Activated CD4-positive, alpha-beta memory T cell treated with anti-CD3 and anti-CD28 coated beads for 36 hours (primary cell): ENCODE measurements at regions not wholly inside any gene's neighbourhood (a gene's known extent, or its start where the extent isn't known, plus 50 kb on each side); places are given as distances from the start of the nearest gene placed in this dataset.

Experiments used
- CTCF ChIA-PET: fragments of 350-600 bp; sonication (Branson Sonifier 250); formaldehyde crosslinking; loops from one replicate; lab custom pipeline; 2021; ENCODE audit warnings: antibody characterized with exemption, inconsistent platforms; lab: Charles Lee
- POLR2A ChIA-PET: fragments of 350-600 bp; sonication (Branson Sonifier 250); formaldehyde crosslinking; loops from one replicate; lab custom pipeline; 2021; ENCODE audit warnings: antibody characterized with exemption; lab: Charles Lee
- DNase-seq: peaks from one replicate; pipeline ENCODE4 v3.0.0-alpha.2; 2020
- H3K27ac Mint-ChIP-seq: one replicate; pipeline ENCODE4 v1.8.0; 2021; ENCODE audit warnings: mixed read lengths
- H3K27me3 Mint-ChIP-seq: one replicate; pipeline ENCODE4 v1.8.0; 2021; ENCODE audit warnings: mixed read lengths
- H3K36me3 Mint-ChIP-seq: one replicate; pipeline ENCODE4 v1.8.0; 2021; ENCODE audit warnings: mixed read lengths
- H3K4me1 Mint-ChIP-seq: one replicate; pipeline ENCODE4 v1.8.0; 2021; ENCODE audit warnings: low read depth, mixed read lengths
- H3K4me3 Mint-ChIP-seq: one replicate; pipeline ENCODE4 v1.8.0; 2021; ENCODE audit warnings: mild to moderate bottlenecking, mixed read lengths
- H3K9me3 Mint-ChIP-seq: one replicate; pipeline ENCODE4 v1.8.0; 2021; ENCODE audit warnings: mixed read lengths
- intact Hi-C: fragments of 100-400 bp; cut with micrococcal nuclease; formaldehyde crosslinking; loops from one replicate; pipeline ENCODE4 v1.15.1; 2023

DNA sequence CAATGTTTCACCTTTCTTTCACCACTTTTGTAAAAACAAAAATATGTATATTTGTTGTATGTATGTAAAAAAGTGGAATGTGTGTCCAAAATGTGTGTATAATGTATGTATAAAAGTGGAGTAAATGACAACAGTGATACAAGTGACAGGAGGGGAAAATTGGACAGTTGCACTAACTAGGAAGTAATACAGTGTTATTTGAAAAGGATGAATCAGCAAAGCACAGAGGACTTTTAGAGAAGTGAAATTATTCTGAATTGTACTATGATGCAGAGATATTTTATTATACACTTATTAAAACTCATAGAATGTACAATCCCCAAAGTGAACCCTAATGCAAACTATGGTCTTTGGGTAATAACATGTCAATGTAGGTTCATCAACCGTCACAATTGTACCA, 331.3 kb upstream of the CNTNAP5 start:
- POLR2A ChIA-PET: no interaction called here
- CTCF ChIA-PET: no interaction called here
- no peaks in the 10 kb centered on the region for H3K36me3 Mint-ChIP-seq

DNA sequence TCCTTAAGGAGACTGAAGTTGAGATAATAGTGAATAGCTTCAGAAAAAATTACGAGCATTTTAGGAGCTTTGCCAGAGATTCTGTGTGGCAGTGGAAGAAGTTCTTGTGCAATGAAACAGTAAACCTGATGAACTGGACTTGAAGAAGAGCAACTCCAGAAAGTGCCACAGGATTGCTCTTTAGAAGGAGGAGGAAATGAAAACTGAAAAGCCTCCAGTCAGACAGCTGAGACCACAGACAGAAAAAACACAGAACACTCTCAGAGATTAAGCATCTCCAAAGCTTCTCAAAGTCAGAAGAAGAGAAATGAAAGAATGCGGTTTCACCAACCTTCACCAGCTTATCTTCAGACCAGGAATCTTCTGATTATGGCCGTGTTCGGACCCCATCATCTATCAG, 329.7 kb upstream of the CNTNAP5 start:
- intact Hi-C loops: no loop called here
- H3K9me3 Mint-ChIP-seq: peaks cover 19% of the 10 kb centered on the region
- H3K27me3 Mint-ChIP-seq: no peaks in the 10 kb centered on the region
- H3K4me1 Mint-ChIP-seq: no peaks in the 10 kb centered on the region
- no peak overlapping the region for H3K27ac Mint-ChIP-seq
- no peaks in the 10 kb centered on the region for H3K36me3 Mint-ChIP-seq
- no peak for DNase-seq
- ChIA-PET CTCF (no interaction called here), POLR2A (no interaction called here)
- no peak overlapping the region for H3K4me3 Mint-ChIP-seq

More for the DNA sequence above, 331.3 kb upstream of the CNTNAP5 start:
- intact Hi-C loops: no loop called here
- no peaks in the 10 kb centered on the region for H3K4me1 Mint-ChIP-seq
- DNase-seq: no peak
- H3K4me3 Mint-ChIP-seq: no peak overlapping the region
- peaks cover 19% of the 10 kb centered on the region for H3K9me3 Mint-ChIP-seq
- no peaks in the 10 kb centered on the region for H3K27me3 Mint-ChIP-seq
- H3K27ac Mint-ChIP-seq: no peak overlapping the region

DNA sequence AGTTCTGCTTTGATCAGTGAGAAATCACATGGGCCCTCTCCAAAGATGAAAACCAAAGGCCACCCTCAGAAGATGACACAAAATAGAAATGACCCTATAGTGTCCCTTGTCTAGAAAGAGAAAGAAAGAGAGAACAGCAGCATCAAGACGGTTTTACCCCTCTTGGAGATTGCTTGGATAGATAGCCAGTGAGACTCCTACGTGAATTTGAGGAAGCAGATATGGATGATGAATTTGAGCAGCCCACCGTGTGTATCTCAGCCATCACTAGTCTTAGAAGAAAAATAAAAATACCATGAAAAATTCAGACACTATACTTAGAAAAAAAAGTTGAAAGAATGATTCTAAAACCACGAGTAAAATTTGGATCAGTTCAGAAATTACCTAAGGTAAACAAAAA, 329.1 kb upstream of the CNTNAP5 start:
- Mint-ChIP-seq H3K36me3 (no peaks in the 10 kb centered on the region), H3K27me3 (no peaks in the 10 kb centered on the region), H3K9me3 (peaks cover 17% of the 10 kb centered on the region), H3K4me1 (no peaks in the 10 kb centered on the region), H3K27ac (no peak overlapping the region), H3K4me3 (no peak overlapping the region)
- CTCF ChIA-PET: no interaction called here
- no peak for DNase-seq
- intact Hi-C loops: no loop called here
- POLR2A ChIA-PET: no interaction called here

DNA sequence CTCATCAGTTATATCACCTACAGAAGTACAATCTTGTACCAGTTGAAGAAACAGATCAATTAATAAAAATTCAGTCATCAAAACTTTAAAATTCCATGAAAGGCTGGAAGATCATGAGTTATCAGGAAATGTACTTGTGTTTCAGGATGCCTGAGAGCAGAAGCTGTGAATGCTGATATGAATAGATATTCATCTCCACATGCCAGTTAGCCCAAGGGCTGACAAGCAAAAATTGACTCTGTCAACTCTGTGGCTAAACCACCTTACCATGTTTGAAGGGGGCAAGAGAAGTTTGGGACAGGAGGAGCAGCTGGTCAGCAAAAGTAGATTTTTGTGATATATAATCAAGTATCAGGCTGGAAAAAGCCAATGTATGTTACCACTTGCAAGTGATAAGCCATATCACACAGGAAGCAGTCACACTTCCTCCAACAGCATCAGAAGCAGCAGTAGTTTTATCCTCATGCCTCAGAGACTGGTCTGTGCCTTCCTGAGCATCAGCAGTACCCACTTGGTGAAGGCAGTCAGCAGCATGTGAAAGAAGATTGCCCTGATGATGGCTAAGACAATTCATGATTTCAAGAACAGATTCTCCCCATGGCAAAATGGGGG, 328.2 kb upstream of the CNTNAP5 start:
- Mint-ChIP-seq H3K9me3 (peaks cover 15% of the 10 kb centered on the region), H3K36me3 (no peaks in the 10 kb centered on the region), H3K4me1 (no peaks in the 10 kb centered on the region), H3K27ac (no peak overlapping the region), H3K4me3 (no peak overlapping the region), H3K27me3 (no peaks in the 10 kb centered on the region)
- CTCF ChIA-PET: no interaction called here
- DNase-seq: no peak
- POLR2A ChIA-PET: no interaction called here
- intact Hi-C loops: no loop called here

- Mint-ChIP-seq H3K9me3 (peaks cover 11% of the 10 kb centered on the region), H3K36me3 (no peaks in the 10 kb centered on the region), H3K27me3 (no peaks in the 10 kb centered on the region), H3K4me3 (no peak overlapping the region), H3K27ac (no peak overlapping the region), H3K4me1 (no peaks in the 10 kb centered on the region)
- ChIA-PET CTCF (no interaction called here), POLR2A (no interaction called here)
- DNase-seq: no peak
- intact Hi-C loops: no loop called here
These were observed 309.6 kb upstream of the CNTNAP5 start for GRCh38 chr2:123715467-123715982.

- no peak for DNase-seq
These were observed 307.3 kb upstream of the CNTNAP5 start for GRCh38 chr2:123717636-123718334.

DNA sequence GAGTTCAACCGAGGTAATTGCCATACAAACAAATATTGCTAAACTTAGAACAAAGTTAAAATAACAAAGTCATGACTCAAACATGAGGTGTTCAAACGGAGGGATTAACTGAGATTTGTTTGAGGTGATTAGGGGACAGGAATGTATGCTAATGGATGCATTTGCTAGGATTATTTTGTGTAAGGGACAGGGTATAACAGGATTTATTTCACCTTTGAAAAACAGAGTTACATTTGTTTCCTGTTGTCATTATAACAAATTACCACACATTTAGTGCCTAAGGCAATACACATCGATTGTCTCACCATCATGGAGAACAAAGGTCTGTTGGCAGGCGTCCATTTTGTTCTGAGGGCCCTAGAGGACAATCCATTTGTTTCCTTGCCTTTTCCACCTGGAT, 304.3 kb upstream of the CNTNAP5 start:
- no peak overlapping the region for H3K27ac Mint-ChIP-seq
- no peaks in the 10 kb centered on the region for H3K4me1 Mint-ChIP-seq
- intact Hi-C loops: no loop called here
- ChIA-PET CTCF (no interaction called here), POLR2A (no interaction called here)
- H3K4me3 Mint-ChIP-seq: no peak overlapping the region
- no peaks in the 10 kb centered on the region for H3K27me3 Mint-ChIP-seq
- no peaks in the 10 kb centered on the region for H3K36me3 Mint-ChIP-seq
- peaks cover 15% of the 10 kb centered on the region for H3K9me3 Mint-ChIP-seq
- DNase-seq: no peak

More at GRCh38 chr2:123717636-123718334, 307.3 kb upstream of the CNTNAP5 start:
- intact Hi-C loops: no loop called here
- Mint-ChIP-seq H3K4me1 (no peaks in the 10 kb centered on the region), H3K4me3 (no peak overlapping the region), H3K36me3 (no peaks in the 10 kb centered on the region), H3K27me3 (no peaks in the 10 kb centered on the region), H3K27ac (no peak overlapping the region), H3K9me3 (peaks cover 13% of the 10 kb centered on the region)
- POLR2A ChIA-PET: no interaction called here
- CTCF ChIA-PET: no interaction called here

DNA sequence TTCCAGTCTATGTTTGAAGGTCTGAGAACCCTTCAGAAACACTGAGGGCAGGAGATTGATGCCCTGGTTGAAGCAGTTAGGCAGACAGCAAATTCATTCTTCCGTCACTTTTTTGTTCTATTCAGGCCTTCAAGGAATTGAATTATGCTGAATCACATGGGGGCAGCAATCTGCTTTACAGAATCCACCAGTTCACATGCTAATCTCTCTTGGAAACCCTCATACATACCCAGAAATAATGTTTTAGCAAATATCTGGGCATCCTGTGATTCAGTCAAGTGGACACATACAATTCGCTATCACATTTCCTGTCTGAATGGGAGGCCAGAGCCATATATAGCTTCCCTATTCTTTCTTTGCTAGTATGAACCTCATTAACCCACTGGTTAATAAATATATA, 301.4 kb upstream of the CNTNAP5 start:
- Mint-ChIP-seq H3K9me3 (peaks cover 26% of the 10 kb centered on the region), H3K4me3 (no peak overlapping the region)
- CTCF ChIA-PET: no interaction called here

GRCh38 chr2:123732563-123732962, 292.5 kb upstream of the CNTNAP5 start:
- no peak overlapping the region for H3K27ac Mint-ChIP-seq
- ChIA-PET POLR2A (no interaction called here), CTCF (no interaction called here)
- no peaks in the 10 kb centered on the region for H3K27me3 Mint-ChIP-seq
- no peak for DNase-seq
- intact Hi-C loops: no loop called here
- H3K36me3 Mint-ChIP-seq: no peaks in the 10 kb centered on the region
- H3K4me3 Mint-ChIP-seq: no peak overlapping the region
- no peaks in the 10 kb centered on the region for H3K4me1 Mint-ChIP-seq
- peaks cover 14% of the 10 kb centered on the region for H3K9me3 Mint-ChIP-seq

More for the DNA sequence above, 301.4 kb upstream of the CNTNAP5 start:
- H3K27ac Mint-ChIP-seq: no peak overlapping the region
- intact Hi-C loops: no loop called here
- no peaks in the 10 kb centered on the region for H3K4me1 Mint-ChIP-seq
- H3K27me3 Mint-ChIP-seq: no peaks in the 10 kb centered on the region
- DNase-seq: no peak
- no peaks in the 10 kb centered on the region for H3K36me3 Mint-ChIP-seq
- POLR2A ChIA-PET: no interaction called here

DNA sequence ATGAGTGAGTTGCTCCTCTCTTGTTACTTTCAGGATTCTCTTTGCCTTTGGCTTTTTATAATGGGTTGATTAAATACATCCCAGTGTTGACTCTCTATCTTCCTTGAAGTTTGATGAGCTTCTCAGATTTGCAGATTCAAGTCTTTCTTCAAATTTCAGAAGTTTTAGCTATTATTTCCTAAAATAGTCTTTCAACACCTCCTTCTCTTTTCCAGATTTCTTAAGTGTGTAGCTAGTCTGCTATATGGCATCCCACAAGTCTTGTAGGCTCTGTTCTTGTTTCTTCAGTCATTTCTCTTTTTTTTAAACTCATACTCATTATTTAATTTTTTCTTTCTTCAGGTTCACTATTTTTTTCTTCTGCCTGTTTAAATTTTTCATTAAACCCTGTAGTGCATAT, 287.7 kb upstream of the CNTNAP5 start:
- Mint-ChIP-seq H3K4me1 (no peaks in the 10 kb centered on the region), H3K27me3 (no peaks in the 10 kb centered on the region), H3K27ac (no peak overlapping the region), H3K4me3 (no peak overlapping the region), H3K9me3 (peaks cover 9% of the 10 kb centered on the region), H3K36me3 (no peaks in the 10 kb centered on the region)
- ChIA-PET POLR2A (no interaction called here), CTCF (no interaction called here)
- DNase-seq: no peak
- intact Hi-C loops: no loop called here

- ChIA-PET POLR2A (no interaction called here), CTCF (no interaction called here)
- Mint-ChIP-seq H3K27me3 (no peaks in the 10 kb centered on the region), H3K36me3 (no peaks in the 10 kb centered on the region), H3K9me3 (peaks cover 9% of the 10 kb centered on the region), H3K4me3 (no peak overlapping the region), H3K27ac (no peak overlapping the region), H3K4me1 (no peaks in the 10 kb centered on the region)
- no peak for DNase-seq
- intact Hi-C loops: no loop called here
These were observed 286.4 kb upstream of the CNTNAP5 start for GRCh38 chr2:123738643-123739042.

GRCh38 chr2:123746006-123746405, 279.1 kb upstream of the CNTNAP5 start:
- Mint-ChIP-seq H3K9me3 (peaks cover 6% of the 10 kb centered on the region), H3K4me3 (no peak overlapping the region), H3K4me1 (no peaks in the 10 kb centered on the region), H3K36me3 (no peaks in the 10 kb centered on the region), H3K27ac (no peak overlapping the region), H3K27me3 (no peaks in the 10 kb centered on the region)
- POLR2A ChIA-PET: no interaction called here
- DNase-seq: no peak
- CTCF ChIA-PET: no interaction called here
- intact Hi-C loops: no loop called here

DNA sequence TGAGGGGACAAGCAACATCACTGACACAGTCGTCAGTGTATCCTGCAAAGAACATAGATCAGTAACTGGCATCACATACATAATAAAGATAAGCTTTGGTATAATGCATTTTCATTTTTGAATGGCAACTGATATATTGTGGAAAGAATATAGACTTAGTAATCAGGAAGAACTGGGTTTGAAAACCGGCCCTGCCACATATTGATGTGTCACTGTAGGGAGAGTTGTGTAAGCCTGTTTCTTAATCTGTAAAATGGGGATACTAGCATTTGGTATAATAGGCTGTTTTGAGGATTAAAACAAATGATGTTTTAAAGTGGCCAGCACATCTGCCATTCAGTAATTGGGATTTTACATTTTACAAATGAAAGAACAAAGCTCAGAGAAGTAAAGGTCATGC, 277.8 kb upstream of the CNTNAP5 start:
- POLR2A ChIA-PET: no interaction called here
- peaks cover 6% of the 10 kb centered on the region for H3K9me3 Mint-ChIP-seq
- intact Hi-C loops: no loop called here

More for the DNA sequence above, 277.8 kb upstream of the CNTNAP5 start:
- no peaks in the 10 kb centered on the region for H3K4me1 Mint-ChIP-seq
- H3K27me3 Mint-ChIP-seq: no peaks in the 10 kb centered on the region
- no peak overlapping the region for H3K4me3 Mint-ChIP-seq
- no peak for DNase-seq
- no peak overlapping the region for H3K27ac Mint-ChIP-seq
- H3K36me3 Mint-ChIP-seq: no peaks in the 10 kb centered on the region
- CTCF ChIA-PET: no interaction called here
